Erythroblast (primary cell): ENCODE measurements at regions not wholly inside any gene's neighbourhood (a gene's known extent, or its start where the extent isn't known, plus 50 kb on each side); places are given as distances from the start of the nearest gene placed in this dataset.

Experiments
- GATA1 ChIP-seq: IDR thresholded peaks from 2 replicates; pipeline ENCODE4 v1.6.1; 2011; ENCODE audit warnings: low read depth, mild to moderate bottlenecking, control low read depth, low read length, moderate library complexity
- POLR2A ChIP-seq: IDR thresholded peaks from 2 replicates; pipeline ENCODE4 v1.6.1; 2011; ENCODE audit warnings: mild to moderate bottlenecking, low read length

DNA sequence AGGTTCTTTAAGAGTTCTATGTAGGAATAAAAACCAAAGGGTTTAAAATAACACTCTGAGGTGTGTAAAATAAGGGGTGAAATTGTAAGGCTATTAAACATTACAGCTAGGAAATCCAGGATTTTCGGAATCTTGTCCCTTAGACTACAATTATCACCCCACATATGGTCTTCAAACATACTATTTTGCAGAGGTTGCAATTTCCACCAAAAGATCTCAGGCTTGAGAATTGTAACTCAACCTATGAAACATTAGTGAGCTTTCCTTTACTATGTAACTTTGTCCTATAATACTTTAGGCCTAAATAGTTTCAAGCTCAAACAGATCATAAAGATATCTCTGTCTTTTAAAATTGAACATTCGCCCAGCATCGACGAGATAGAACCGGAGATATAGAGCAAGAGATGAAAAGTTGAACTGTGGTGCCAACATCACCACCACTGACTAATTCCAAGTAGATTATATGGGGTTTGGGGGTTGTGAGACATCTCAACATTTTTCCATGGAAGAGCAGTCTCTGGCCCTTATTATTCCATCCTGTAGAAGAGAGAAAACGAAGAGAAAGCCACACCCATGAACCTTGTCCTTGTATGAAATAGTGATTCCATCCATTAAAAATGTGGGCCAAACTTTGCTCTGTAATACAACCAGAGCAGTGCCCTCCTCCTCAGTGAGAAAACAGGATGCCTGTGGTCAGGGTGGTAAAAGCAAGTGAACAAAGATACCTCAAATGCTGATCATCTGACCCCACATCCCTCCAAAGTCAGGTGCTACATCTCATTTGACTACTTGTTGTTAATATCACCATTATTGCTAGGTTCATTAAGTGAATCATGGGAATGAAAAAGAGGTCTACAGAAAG lies 284.5 kb upstream of the GJE1 start:
- TF ChIP-seq POLR2A (no peak), GATA1 (no peak)
